Thyroid gland (tissue), 4 donors: ENCODE measurements at regions not wholly inside any gene's neighbourhood (a gene's known extent, or its start where the extent isn't known, plus 50 kb on each side); places are given as distances from the start of the nearest gene placed in this dataset.

Experiments used
- POLR2A ChIP-seq, 2 donors: fragments of 450-650 bp; IDR thresholded peaks; one replicate each; pipeline ENCODE4 v1.6.1; 2017; ENCODE audit warnings: antibody characterized with exemption in 2 of 2, mild to moderate bottlenecking in 2 of 2, moderate library complexity in 1 of 2
- TF ChIP-seq, protein P1 (sequence below), 6 experiments: fragments of 200-600 bp in 3 of 6; fragments of 450-650 bp in 3 of 6; sonication (generic) in 3 of 6; IDR thresholded peaks; one replicate each; pipeline ENCODE4 v1.5.1; 2016 to 2019; ENCODE audit warnings: antibody characterized with exemption in 6 of 6, mild to moderate bottlenecking in 2 of 6, inconsistent platforms in 1 of 6, moderate library complexity in 1 of 6

GRCh38 chr13:23966221-23966690 lies 69.0 kb upstream of the C1QTNF9B start:
- TF ChIP-seq, protein P1, sequence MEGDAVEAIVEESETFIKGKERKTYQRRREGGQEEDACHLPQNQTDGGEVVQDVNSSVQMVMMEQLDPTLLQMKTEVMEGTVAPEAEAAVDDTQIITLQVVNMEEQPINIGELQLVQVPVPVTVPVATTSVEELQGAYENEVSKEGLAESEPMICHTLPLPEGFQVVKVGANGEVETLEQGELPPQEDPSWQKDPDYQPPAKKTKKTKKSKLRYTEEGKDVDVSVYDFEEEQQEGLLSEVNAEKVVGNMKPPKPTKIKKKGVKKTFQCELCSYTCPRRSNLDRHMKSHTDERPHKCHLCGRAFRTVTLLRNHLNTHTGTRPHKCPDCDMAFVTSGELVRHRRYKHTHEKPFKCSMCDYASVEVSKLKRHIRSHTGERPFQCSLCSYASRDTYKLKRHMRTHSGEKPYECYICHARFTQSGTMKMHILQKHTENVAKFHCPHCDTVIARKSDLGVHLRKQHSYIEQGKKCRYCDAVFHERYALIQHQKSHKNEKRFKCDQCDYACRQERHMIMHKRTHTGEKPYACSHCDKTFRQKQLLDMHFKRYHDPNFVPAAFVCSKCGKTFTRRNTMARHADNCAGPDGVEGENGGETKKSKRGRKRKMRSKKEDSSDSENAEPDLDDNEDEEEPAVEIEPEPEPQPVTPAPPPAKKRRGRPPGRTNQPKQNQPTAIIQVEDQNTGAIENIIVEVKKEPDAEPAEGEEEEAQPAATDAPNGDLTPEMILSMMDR (IDR thresholded peaks at IDR 0.05) = no peak
- no peak for TF ChIP-seq POLR2A (IDR thresholded peaks at IDR 0.05)
